ENCODE measurements at regions not wholly inside any gene's neighbourhood (a gene's known extent, or its start where the extent isn't known, plus 50 kb on each side); places are given as distances from the start of the nearest gene placed in this dataset.

DNA sequence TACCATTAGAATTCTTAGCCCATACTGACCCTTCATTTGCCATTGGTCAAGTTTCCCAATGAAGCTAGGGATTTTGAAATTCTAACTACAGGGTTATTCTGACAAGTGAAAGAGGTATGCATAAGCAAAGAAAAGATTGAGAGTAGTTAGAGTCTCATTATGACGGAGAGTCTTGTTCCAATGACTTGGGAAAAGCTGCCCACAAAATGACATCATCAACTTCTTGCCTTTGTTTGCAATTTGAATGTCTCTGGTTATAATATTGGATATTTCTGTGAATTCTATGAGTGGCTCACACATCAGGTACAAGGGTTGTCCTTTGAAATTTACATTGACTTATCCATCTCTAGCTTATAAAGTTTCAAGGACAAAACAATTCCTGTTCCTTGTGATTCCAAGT, 772.2 kb downstream of the TRIB2 start:
- Histone ChIP-seq H3K4me1 (no peaks in the 10 kb centered on the region), H3K27me3 (no peaks in the 10 kb centered on the region), H3K27ac (no peak overlapping the region), H3K36me3 (no peaks in the 10 kb centered on the region), H3K9me3 (no peaks in the 10 kb centered on the region), H3K4me3 (no peak overlapping the region)
- no peak for DNase-seq (ENCODE audit: low spot score in 2 of 2)
- 84 to 85% methylated on average over 1 of the region's 1 CpG for WGBS, 2 donors
- no peak for TF ChIP-seq EP300 (IDR thresholded peaks at IDR 0.05)
- TF ChIP-seq, protein P1, sequence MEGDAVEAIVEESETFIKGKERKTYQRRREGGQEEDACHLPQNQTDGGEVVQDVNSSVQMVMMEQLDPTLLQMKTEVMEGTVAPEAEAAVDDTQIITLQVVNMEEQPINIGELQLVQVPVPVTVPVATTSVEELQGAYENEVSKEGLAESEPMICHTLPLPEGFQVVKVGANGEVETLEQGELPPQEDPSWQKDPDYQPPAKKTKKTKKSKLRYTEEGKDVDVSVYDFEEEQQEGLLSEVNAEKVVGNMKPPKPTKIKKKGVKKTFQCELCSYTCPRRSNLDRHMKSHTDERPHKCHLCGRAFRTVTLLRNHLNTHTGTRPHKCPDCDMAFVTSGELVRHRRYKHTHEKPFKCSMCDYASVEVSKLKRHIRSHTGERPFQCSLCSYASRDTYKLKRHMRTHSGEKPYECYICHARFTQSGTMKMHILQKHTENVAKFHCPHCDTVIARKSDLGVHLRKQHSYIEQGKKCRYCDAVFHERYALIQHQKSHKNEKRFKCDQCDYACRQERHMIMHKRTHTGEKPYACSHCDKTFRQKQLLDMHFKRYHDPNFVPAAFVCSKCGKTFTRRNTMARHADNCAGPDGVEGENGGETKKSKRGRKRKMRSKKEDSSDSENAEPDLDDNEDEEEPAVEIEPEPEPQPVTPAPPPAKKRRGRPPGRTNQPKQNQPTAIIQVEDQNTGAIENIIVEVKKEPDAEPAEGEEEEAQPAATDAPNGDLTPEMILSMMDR (IDR thresholded peaks at IDR 0.05), result no peak
- no peak for TF ChIP-seq POLR2A (IDR thresholded peaks at IDR 0.05)

DNA sequence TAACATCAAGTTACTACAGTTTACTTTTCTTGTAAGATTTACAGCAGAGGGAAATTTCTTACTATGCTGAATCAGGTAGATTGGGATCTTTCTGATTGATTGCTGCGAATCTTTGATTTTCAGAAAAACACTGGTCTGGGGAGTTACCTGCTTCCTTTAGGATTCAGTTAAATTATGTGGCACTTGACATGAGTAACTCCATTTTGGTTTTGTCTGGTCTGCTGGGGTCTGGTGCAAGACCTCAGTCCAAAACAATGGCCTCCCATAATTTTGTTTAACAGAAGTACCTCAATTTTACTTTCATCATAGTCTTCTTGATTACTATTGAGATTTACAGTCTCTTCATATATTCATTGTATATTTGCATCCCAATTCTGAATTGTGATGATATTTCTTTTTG, 775.5 kb downstream of the TRIB2 start:
- DNase-seq (ENCODE audit: low spot score in 2 of 2), result no peak
- Histone ChIP-seq H3K9me3 (no peaks in the 10 kb centered on the region), H3K36me3 (no peaks in the 10 kb centered on the region), H3K27ac (no peak overlapping the region), H3K4me1 (no peaks in the 10 kb centered on the region), H3K4me3 (no peak overlapping the region), H3K27me3 (no peaks in the 10 kb centered on the region)
- TF ChIP-seq, protein P1 (IDR thresholded peaks at IDR 0.05), result no peak
- no peak for TF ChIP-seq POLR2A (IDR thresholded peaks at IDR 0.05)
- TF ChIP-seq EP300 (IDR thresholded peaks at IDR 0.05), result no peak
- WGBS, 2 donors, result 97% methylated on average over 1 of the region's 1 CpG

DNA sequence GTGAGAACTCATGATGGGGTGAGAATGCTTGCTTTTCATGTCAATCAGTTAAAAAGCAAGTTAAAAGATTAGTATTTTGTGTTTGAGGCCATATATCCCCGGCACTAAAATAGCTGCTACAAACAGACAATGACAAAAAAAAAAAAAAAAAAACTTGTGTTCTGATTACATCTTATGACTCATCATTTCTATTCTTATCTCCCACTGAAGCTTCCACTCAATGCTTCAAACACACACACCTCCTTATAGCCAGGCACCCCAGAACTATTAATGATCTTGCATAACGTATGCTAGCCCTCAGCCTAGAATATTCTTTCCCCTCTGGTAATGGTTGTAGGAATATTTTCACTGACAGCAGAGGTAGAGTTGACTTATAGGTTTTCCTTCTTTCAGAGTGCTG, 778.3 kb downstream of the TRIB2 start:
- DNase-seq (ENCODE audit: low spot score in 2 of 2), result no peak
- 76 to 80% methylated on average over 2 of the region's 2 CpGs for WGBS, 2 donors
- no peaks in the 10 kb centered on the region for H3K27me3 ChIP-seq
- H3K4me1 ChIP-seq, result no peaks in the 10 kb centered on the region
- no peaks in the 10 kb centered on the region for H3K9me3 ChIP-seq
- TF ChIP-seq, protein P1 (IDR thresholded peaks at IDR 0.05), result no peak
- TF ChIP-seq EP300 (IDR thresholded peaks at IDR 0.05), result no peak
- TF ChIP-seq POLR2A (IDR thresholded peaks at IDR 0.05), result no peak
- H3K27ac ChIP-seq, result no peak overlapping the region
- H3K36me3 ChIP-seq, result no peaks in the 10 kb centered on the region
- H3K4me3 ChIP-seq, result no peak overlapping the region

DNA sequence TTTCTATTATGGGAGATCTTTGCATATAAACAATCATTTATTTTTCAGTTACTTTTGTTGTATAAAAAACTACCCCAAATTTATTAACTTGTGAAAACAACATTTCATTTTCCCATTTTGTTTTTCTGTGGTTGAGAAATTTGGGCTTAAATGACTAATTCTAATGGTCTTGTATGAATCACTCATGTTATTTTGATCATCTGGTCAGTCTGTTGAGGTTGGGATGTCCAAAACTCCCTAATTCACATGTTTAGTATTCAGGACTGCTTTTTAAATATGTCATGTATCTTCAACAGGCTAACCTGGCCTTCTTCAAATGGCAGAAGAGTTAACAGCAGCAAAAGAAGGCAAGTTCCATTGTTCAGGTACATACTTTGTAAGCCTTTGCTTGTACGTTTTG, 788.1 kb downstream of the TRIB2 start:
- DNase-seq (ENCODE audit: low spot score in 2 of 2), result no peak
- no peak overlapping the region for H3K4me3 ChIP-seq
- WGBS, 2 donors, result 78 to 87% methylated on average over 1 of the region's 1 CpG
- no peaks in the 10 kb centered on the region for H3K36me3 ChIP-seq
- no peaks in the 10 kb centered on the region for H3K9me3 ChIP-seq
- H3K27ac ChIP-seq, result no peak overlapping the region
- TF ChIP-seq, protein P1 (IDR thresholded peaks at IDR 0.05), result no peak
- TF ChIP-seq POLR2A (IDR thresholded peaks at IDR 0.05), result no peak
- no peak for TF ChIP-seq EP300 (IDR thresholded peaks at IDR 0.05)
- H3K27me3 ChIP-seq, result no peaks in the 10 kb centered on the region
- no peaks in the 10 kb centered on the region for H3K4me1 ChIP-seq

DNA sequence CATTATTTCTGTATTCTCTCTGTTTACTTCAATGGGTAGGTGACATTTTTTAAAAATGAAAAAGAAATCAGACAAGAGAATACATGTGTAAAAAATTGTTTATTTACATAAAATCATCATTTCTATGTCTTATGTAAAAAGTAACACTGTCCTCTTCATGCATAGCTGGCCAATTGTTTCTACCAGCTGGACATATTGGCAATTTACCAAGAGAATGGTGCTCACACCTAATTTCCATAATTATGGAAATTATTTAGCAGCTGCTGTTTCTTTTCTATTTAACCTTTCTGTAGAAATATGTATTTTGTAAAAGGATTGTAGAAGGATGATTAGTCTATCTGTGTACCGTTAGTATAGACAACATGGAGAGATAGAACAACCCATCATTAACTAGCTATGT, 791.9 kb downstream of the TRIB2 start:
- TF ChIP-seq EP300 (IDR thresholded peaks at IDR 0.05) (no peak), POLR2A (IDR thresholded peaks at IDR 0.05) (no peak)
- TF ChIP-seq, protein P1 (IDR thresholded peaks at IDR 0.05), result no peak
- DNase-seq (ENCODE audit: low spot score in 2 of 2), result no peak
- Histone ChIP-seq H3K36me3 (no peaks in the 10 kb centered on the region), H3K4me3 (no peak overlapping the region), H3K9me3 (no peaks in the 10 kb centered on the region), H3K4me1 (no peaks in the 10 kb centered on the region), H3K27me3 (no peaks in the 10 kb centered on the region), H3K27ac (no peak overlapping the region)
- WGBS, 2 donors, result 87 to 91% methylated on average over 1 of the region's 1 CpG

Measured in tibial nerve (tissue), 4 donors.